Fibroblast of peridontal ligament (primary cell): ENCODE measurements at regions not wholly inside any gene's neighbourhood (a gene's known extent, or its start where the extent isn't known, plus 50 kb on each side); places are given as distances from the start of the nearest gene placed in this dataset.
"Not testable (repeated sequence)": the region's sequence is repeated elsewhere in the genome, so short reads cannot be mapped to it uniquely, and the experiment has no call there.

ENCODE experiments used
- DNase-seq: peaks from one replicate; pipeline ENCODE4 v3.0.0-alpha.2; 2010; ENCODE audit errors: extremely low read depth

DNA sequence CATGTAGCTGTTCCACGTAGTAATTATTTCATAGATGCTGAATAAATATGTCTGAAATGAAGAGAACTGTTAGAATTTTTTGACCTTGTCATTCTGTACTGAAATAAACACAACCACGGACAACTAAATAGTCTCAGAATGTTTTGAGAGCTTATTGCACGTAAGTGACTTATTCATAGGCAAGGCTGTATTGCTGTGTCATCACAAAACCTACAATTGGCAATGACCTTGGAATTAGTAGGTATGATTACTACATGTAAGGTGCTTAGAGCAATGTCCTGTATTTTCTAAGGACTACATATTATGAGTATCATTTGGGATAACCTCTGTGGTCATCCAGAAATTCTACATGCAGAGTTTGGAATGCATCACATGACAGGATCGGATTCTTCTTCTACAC is 237.2 kb upstream of the PUDP start:
- DNase-seq = no peak

DNA sequence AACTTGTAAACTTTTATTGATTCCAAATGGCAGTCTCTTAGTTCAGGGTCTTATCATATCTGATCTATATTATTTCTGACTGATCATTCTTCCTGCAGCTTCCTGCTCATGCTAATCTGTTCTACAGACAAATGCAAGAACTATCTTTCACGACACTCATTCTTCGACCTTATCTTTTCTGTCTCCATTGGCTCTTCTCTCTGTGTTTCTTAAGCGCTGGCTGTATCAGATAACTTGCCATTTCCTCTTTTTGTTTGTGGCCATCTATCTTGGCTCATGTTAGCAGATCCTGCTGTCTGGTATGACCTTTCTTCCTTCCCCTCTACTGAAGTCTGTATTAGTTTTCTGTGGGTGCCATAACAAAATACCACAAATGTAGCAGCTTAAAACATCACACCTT is 230.5 kb upstream of the PUDP start:
- no peak for DNase-seq

DNA sequence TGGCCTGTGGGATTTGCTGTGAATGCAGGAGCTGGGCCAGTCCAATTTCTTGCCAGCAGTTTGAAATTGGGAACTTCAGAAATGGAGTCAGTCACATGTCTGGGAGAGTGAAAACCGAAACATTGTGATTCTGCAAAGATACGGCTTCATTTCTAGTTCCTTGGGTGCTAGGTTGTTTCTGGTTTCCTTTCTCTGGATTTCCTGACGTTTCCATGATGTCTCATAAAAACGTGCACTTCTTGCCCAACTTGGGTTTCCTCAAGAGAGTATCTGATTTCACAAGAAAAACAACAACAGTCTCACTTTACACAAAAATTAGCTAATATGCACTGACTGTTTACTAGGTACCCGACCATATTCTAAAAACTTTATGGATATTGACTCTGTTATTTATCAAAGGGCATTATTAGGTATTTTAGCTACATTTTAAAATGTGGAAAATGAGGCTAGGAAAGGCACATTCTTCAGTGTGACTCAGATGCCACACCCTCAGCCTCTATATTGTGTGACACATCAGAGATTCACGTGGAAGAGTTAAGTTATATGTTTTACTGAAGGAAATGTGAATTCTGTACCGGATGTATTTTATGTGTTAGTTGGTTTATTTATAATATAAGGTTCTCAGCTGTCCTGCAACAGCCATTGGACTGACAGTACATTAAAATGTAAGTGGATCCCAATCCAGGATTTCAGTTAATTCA is 225.0 kb upstream of the PUDP start:
- DNase-seq = peak; percentile 50

DNA sequence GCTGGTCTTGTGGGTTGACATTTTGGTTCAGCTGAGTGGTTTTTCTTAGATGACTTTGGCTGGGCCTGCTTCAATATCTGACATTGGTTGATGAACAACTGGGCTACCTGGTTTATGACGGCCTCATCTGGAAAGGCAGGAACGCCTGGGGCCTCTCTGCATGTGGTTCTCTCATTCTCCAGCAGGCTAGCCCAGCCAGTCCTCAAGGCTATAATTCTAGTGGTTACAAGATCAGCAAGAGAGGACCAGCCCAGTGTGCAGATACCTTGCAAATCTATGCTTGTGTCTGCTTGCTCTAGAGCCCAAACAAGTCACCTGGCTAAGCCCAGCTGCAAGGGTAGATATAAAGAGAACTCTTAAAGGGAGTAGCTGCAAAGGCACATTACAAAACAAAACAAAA is 214.2 kb upstream of the PUDP start:
- no peak for DNase-seq

DNA sequence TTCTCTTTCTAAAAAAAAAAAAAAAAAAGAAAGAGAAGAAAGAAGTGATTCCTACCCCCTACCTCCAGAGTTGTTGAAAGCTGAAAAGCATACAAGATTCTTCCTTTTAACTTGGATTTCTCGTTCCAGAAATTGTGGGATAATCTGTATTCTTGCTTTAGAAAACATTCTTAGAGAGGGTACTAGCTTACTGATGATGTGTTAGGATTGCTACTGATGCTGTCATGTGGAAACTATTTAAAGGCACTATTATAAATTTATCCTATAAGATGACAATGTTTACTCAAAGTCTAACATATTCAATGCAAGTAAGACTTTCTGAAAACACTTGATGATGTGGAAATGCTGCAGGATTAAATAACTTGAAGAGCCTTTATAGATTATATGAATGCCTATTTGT is 204.0 kb upstream of the PUDP start:
- peak; percentile 25 for DNase-seq

DNA sequence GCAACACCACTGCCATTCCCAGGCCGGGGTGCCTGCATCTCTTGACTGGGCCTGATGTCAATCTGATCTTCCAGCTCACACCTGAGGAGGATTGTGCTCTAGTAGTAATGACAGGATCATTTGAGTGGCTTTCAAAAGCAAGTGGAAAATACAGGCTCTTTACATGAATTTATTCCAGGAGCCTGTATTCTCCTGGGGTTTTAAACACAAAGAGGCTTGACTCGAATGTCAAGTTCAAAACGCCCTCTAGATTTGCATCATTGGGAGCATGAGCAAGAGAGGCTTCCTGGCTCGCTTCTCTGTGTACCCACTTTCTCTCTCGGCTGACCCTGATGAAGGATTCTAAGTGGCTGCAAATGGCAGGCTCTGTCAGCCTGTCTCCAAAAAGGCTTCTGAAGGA is 199.5 kb upstream of the PUDP start:
- DNase-seq = no peak

DNA sequence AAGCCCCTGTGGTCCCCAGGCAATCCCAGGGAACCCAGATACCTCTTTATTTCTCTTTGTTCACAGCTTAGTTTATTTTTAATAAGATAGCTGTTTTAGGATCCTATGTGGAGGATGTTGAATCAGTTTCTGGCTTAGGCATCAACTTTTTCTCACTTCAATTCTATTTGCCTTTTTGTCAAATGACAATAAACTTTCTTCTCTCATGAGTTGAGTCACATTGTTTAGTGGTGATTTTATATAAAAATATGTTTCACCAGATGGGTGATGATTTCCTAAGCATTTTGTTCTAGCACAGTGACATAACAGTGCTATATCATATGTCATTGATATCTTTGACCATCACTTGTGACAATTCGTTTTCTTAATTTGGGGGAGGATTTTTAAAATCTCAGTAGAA is 198.1 kb upstream of the PUDP start:
- peak; percentile 38 for DNase-seq

DNA sequence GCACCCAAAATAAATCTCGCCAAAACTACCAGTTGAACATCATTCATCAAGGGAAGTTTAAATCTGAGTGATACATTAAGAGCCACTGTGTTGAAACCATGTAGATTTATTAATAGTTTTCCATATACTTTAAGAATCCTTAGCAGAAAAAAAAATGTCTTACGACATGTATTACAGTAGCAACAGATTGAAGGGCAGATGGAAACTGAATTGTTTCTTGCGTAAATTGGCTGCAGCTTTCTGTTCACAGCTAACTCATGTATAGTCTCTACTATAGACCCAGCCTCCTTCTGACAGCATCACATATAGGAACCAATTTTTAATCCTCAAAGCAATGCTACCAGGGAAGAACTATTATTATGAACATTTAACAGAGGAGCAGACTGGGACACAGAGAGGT is 195.2 kb upstream of the PUDP start:
- DNase-seq = no peak

DNA sequence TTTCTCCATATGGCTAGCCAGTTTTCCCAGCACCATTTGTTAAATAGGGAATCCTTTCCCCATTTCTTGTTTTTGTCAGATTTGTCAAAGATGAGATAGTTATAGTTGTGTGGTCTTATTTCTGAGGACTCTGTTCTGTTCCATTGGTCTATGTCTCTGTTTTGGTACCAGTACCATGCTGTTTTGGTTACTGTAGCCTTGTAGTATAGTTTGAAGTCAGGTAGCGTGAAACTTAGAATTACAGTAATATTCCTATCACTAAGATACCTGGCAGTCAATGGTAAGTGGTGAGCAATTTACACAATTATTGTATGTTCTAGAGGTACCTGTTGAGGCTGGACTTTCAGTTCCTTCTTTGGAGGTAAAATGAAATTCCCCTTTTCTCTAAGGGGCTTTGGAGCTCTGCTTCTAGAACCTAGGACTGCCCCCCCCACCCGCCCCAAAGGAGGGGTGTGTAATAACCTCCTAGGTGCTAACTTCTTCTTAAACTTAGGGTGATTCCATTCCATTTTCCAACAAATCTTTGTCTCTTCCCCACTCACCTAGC is 187.9 kb upstream of the PUDP start:
- DNase-seq = not testable (repeated sequence)

DNA sequence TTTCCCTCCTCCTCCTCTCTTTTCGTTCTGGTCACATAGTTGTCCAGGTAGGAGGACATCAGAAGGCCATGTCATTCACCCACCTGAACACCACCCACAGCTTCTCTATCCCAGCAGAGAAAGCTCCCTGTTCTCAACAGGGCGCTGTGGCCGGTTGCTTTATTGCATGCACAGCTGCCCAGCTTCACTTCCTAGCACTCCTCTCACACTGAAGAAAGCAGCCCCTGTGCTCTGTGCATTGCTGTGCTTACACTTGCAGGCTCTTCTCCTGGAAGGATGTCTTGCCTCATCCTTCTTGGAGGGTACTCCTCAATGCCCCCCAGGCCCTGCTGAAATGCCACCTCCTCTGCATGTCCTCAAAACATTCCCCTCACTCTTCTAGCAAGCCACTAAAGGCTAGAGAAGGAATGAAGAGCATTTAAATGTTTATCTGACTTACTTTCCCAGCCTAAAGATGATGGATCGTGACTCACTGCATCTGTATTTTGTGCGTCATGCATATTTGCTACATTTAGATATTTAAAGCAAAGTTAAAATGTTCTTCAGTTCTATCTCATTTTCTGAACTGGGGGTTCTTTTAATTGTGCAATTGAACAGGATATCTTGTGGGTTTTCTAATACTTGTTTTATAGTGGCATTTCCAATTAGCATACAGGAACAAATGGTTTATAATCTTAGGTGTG is 186.4 kb upstream of the PUDP start:
- DNase-seq = peak; percentile 87

DNA sequence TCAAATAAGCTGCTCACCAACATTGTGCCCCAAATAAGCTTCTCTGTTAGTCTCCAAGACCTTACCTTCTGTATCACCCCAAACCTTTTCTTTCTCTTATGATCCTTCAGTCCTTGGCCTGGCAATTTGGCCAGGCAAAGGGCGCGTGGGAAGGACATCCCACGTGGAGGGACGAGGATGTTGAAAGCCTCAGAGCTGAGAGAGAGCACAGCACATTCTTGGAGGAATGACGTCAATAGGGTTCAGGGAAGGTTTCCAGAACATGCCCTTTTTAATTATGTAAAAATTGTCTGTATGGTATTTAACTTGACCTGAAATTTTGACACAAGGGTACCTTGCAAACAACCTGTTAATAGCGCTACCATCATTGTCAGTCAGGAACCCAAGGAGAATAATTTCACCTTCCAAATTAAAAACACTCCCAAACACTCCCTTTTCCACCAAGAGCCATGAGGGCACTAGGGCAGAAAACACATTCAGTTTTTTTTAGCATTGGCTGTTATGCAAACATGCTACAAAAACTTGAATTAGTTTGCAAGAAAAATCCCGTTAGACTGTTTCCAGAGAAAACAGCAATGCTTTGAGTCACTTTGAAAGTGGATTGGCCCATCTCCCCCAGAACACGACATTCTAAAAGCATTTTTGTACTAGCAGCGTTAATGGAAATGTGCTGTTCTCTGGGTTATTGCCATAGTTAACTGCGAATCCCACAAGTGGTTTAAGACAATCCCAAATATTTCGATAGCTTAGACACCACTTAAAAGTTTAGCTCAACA is 183.2 kb upstream of the PUDP start:
- DNase-seq = peak; percentile 80

DNA sequence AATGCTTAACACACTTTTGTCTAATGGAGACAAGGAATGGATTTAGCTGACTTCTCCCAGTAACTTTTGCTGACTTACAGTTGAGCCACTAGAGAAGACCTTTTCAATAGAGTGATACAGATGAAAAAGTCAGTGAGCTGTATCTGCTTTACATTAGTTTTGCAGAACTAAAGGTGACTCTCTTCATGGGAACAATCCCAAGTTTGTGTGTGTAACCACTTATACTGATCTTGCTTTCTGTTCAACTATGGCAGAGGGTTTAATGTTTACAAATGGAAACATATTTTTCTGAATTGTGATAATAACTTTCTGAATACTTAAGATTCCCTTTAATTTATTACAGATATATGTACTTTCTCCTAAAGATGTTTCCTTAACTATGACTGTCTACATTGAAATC is 182.6 kb upstream of the PUDP start:
- peak; percentile 51 for DNase-seq

DNA sequence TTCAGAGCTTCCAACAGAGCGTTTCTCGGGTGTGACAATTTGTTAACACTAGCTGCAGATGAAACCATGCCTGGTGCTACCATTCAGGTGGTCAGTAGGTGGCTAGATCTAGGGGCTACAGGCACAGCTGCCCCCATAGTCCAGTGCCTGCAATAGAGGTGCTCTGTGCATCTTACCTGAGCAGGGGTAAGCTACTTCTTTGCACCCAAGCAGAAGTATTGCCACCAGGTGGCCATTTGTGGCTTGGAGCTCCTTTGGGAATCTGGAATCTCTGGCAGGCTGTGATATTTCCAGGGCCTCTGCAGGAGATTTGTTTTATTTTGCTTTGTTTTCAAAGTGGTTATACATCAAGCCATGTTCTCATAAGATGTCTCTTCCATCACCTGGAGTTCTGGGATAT is 170.7 kb upstream of the PUDP start:
- DNase-seq = no peak

DNA sequence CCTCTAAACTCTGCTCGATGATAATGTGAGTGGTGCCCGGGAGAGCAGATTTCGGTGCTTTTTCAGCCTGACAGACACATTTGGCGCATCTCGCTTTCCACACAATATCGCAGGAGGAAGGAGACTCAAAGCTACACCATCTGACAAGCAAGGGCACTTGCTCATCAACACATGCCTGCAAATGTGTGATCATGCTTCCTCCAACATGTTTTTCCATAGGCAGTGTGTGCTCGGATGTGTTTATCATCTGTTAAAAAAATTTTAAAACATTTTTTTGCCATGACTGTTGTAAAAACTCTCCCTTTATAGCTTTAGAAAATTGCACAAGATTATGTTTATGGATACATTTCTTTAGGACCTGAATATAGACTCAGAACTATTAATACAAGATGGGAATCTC is 170.3 kb upstream of the PUDP start:
- DNase-seq = peak; percentile 5

DNA sequence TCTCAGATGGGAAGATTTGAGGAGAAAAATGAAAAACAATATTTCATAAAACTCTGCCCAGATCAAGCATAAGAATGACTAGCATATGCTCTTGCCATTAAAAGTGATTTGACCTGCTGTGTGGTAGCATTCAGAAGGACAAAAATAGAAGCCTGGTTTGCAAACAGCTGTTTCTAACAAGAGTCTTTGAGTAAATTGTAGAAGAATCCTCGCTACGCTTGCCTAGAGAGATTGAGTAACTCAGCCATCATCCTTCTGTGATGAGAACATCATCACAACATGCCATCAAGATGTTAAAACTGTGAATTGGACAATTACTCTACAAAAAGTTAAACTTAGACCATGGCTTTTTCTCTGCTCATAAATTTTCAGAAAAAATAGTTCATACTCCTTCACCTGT is 168.9 kb upstream of the PUDP start:
- peak; percentile 52 for DNase-seq

DNA sequence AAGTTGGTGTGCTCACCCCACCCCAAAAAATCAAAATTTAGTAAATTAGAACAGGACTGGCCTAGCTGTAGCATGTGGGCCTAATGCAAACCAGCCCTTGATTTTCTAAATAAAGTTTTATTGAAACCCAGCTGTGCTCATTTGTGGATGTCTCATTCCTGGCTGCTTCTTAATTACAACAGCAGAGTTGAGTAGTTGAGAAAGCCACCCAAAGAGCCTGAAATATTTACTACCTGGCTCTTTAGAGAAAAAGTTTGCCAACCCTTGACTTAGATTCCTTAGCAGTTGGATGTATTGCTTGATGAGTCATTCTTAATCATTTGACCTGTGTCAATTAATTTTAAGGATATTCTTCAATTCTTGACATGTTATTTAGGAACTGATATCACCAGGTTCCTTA is 168.3 kb upstream of the PUDP start:
- DNase-seq = no peak

DNA sequence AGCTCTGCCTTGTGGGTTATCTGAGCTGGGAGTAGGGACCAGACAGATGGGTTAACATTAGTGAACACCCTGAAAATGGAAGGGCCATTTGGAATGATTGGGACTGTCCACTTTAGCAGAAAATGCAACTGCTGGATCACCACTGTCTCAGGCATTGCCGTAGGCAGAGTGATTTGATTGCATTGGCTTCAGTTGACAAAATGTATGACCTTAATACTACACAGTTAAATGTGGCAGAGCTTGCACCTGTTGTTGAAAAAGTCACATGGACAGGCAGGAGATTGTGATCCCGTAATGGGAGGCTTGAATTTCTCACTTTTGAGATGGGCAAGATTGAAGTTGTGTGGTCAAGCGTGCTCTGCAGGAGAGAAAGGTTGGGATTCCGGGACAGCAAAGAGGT is 166.5 kb upstream of the PUDP start:
- DNase-seq = no peak

DNA sequence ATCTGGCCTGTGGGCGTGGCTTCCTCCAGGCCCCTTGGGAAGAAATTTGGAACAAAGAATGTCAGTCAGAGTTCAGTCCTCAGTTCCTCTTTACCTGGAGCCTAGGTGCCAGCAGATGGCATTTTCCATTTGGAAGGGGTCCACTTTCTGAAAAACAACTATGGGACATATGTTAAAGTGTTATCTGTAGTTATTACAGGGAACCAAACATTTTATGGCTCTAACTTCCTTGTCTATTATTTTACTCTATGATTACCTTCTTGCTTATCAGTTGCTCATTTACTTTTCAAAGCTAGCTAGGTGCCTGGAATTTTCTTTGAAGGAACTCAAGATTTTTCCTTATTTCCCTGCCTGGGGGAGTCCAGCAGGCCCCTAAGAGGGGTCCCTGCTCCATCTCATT is 159.8 kb upstream of the PUDP start:
- DNase-seq = no peak

DNA sequence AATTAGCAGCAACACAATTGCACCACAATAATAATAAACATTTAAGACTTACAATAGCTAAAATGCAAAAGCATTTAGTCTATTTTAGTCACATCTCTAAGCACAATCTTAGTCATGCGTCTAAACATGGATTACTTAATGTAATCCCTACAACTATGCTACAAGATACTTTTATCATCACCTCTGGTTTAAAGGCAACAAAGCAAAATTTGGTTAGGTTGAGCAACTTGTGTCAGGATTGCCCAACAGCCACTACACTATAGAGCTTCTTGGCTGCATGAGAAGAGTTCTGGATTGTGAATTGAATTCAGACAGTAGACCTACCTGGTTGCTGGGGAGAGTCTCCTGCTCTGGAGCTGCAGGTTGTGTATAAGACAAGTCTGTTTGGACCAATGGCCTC is 146.5 kb upstream of the PUDP start:
- no peak for DNase-seq

DNA sequence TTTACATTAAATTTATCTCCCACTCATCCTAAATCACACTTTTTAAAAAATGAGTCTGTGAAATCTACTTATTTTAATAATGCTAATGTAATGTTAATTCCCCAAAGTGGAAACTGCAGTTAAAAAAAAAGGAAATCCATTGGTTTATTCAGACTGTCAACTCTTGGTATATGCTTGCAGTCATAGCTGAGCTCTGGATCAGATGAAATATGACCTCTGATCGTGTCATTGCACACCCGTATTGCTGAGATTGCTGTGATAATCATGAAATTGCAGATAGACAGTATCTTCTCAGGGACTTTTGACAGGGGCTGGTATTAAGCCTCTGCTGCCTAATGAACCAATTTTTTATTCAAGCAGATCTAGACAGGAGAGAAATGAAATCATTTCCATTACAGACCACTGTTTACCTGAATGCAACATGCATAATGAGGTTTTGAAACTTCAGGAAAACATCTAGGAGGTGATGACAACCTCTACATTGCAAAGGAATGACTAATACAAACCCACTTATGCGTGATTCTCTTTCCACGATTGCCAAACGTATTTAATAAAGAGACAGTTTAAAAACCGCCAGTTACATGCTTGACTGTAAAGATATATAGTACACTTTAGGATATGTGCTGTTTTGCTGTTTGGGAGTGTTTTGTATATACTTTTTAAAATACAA is 138.3 kb upstream of the PUDP start:
- no peak for DNase-seq

DNA sequence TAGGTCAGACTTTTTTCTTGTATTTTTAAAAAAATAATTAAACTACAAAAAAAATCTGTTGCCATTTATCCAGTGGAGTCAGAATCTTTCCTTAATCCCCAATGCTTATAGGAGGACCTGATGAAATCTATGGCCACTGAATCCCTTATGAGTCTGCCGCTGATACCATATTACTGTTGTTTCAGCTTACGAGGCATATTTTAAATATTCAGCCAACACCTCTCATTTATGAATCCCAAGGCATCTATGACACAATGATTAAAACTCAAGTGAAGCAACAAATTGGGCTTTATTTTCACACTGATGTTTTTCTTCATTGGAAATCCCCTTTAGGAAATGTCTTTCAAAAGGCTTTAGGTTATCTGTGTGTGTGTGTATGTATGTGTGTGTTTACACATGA is 137.8 kb upstream of the PUDP start:
- DNase-seq = no peak

DNA sequence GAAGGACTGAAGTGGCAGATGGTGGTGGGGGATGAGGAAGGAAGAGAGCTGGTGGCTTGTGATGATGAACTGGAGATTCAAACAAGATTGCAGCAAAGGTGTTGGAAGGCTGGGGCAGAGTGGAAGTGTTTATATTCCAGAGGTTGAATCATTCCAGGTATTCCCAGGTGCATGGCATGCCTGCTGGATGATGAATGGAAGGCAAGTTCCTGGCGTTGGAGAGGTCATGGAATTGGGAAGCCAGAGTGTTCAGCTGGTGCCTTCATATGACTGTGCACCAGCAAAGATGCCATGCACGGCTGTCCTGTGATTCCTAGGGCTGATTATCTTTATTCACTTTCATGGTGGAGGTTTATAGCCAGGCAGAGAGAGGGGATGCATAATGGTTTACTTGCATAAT is 135.8 kb upstream of the PUDP start:
- no peak for DNase-seq
